D721Med (cell line): ENCODE measurements at regions not wholly inside any gene's neighbourhood (a gene's known extent, or its start where the extent isn't known, plus 50 kb on each side); places are given as distances from the start of the nearest gene placed in this dataset.

Experiments
- DNase-seq: peaks from one replicate; pipeline ENCODE4 v3.0.0; 2011; ENCODE audit warnings: low spot score; ENCODE audit not compliant: insufficient read length
- FAIRE-seq: peaks from 2 replicates; lab custom pipeline; 2011; peaks lifted over from hg19 to GRCh38; lab: Jason Lieb, UNC
- CTCF ChIP-seq: IDR thresholded peaks from 2 replicates; pipeline ENCODE4 v1.5.1; 2012; ENCODE audit warnings: mild to moderate bottlenecking, control low read depth; ENCODE audit not compliant: insufficient read depth; ENCODE audit errors: missing control alignments

GRCh38 chr11:91147885-91148284, 925.0 kb upstream of the CHORDC1 start:
- FAIRE-seq, result no peak
- no peak for DNase-seq
- TF ChIP-seq CTCF, result no peak

GRCh38 chr11:91141655-91142054, 918.8 kb upstream of the CHORDC1 start:
- FAIRE-seq, result no peak
- no peak for TF ChIP-seq CTCF

GRCh38 chr11:91136631-91137030, 913.8 kb upstream of the CHORDC1 start:
- TF ChIP-seq CTCF, result no peak
- DNase-seq (no peak), FAIRE-seq (no peak)

More at GRCh38 chr11:91141655-91142054, 918.8 kb upstream of the CHORDC1 start:
- DNase-seq, result no peak

GRCh38 chr11:91133361-91133760, 910.5 kb upstream of the CHORDC1 start:
- FAIRE-seq (no peak), DNase-seq (no peak)
- no peak for TF ChIP-seq CTCF

- DNase-seq (no peak), FAIRE-seq (no peak)
- TF ChIP-seq CTCF, result no peak
Measured at GRCh38 chr11:91129596-91129995, 906.7 kb upstream of the CHORDC1 start.

GRCh38 chr11:91124363-91124762, 901.5 kb upstream of the CHORDC1 start:
- no peak for TF ChIP-seq CTCF
- DNase-seq (no peak), FAIRE-seq (no peak)

GRCh38 chr11:91115116-91115515, 892.3 kb upstream of the CHORDC1 start:
- FAIRE-seq, result no peak
- TF ChIP-seq CTCF, result no peak
- DNase-seq, result no peak
